ENCODE measurements at regions not wholly inside any gene's neighbourhood (a gene's known extent, or its start where the extent isn't known, plus 50 kb on each side); places are given as distances from the start of the nearest gene placed in this dataset.

DNA sequence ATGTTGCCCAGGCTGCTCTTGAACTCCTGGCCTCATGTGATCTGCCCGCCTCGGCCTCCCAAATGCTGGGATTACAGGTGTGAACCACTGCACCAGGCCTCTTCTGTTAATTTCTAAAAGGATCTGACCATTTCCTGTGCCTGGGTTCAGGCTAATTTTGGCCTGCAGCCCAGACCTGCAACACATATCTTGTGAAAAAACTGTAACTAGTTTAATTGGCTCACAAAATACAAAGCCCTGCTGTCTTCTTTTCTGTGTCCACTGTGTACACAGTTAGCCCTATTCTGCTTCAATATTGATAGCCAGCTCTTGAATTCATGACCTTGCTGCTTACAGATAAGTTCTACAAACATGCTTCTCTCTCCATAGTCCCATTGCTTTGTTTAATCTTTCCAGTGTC is 753.5 kb downstream of the PDHA2 start:
- DNase-seq: no peak

DNA sequence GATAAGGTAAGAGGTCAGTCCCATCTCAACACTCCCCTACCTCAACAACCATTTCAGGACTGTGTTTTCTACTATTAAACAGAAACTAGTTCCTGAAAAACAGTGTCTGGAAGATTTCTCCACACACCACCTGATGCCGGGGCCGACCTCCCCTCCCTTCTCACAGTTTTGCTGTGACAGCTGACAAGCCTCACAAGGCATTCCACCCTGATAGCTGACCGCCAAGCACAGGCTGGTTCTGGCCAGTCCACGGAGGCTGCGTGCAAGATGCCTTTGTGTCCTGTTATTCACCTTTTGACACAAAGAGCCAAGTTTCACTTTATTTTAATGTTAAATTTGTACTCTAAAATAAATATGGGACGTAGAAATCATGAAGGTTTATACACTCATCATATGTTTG is 758.6 kb downstream of the PDHA2 start:
- no peak for DNase-seq

DNA sequence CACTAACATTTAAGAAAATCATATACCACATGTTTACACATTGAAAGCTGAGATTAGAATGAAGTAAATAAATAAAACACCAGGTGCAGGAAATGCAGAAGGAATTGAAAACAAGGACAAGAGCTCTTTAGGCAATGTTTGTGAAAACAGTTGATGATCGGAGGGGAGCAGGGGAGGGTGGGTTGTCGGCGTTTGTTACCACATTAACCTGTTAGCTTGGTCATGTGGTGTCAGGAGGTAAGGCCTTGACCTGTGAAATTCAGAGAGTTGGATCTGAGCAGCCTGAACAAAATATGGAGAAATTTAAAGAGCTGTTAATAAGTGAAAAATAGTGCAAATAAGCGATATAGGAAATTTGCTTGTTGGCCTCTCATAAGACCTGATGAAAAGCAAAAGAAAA is 759.9 kb downstream of the PDHA2 start:
- no peak for DNase-seq

DNA sequence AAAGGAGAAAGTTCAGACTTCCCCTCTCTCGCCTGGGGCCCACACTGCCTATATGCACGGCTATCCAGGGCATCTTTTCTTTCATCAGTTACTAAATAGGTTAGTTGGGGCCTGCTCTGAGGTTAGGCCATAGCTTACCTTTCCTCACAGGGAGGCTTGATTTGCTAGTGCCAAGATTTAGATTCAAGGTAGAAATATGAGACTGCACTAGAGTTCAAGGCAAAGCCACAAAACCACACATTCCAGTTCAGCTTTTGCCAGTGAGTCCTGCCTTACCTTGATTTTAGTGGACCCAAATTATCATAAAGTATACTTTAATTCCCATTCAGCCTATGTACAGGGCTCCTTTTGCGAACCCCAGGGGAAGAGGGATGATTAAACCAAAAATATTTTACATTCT is 762.8 kb downstream of the PDHA2 start:
- DNase-seq: no peak

DNA sequence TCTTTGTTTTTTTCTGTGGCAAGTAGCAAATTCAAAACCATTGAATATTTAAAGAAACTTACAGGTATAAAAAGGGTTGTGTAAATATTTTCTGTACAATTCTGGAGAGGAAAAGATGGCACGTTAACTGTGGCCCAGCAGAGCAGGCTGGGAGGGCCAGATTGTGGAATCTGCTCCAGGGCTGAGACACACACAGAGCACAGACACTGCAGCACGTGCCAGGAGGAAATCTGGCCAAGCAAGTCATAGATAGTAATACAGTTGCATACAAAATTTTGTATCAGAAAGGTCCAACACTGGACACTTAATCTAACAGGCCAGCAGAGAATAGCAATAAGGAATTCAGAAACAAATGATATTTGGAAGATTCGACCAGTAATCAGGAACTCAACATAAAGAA is 763.7 kb downstream of the PDHA2 start:
- DNase-seq: no peak

DNA sequence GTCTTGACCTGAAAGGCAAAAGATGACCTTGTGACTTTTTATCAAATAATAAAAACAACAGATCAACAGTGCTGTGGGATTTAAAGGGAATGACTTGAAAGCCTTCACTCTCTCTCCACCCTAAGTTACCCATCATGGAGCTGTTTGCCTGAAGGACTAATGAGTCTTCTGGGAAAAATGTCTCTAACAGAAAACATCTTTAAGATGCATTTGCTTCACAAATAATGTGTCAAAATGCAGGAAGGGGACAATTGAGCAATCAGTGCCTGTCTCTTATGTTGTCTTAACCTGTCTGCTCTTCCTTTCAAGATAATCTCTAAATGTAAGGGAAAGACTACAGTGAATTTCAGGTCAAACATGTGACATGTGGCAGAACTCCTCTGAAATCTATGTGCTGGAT is 766.6 kb downstream of the PDHA2 start:
- DNase-seq: no peak

DNA sequence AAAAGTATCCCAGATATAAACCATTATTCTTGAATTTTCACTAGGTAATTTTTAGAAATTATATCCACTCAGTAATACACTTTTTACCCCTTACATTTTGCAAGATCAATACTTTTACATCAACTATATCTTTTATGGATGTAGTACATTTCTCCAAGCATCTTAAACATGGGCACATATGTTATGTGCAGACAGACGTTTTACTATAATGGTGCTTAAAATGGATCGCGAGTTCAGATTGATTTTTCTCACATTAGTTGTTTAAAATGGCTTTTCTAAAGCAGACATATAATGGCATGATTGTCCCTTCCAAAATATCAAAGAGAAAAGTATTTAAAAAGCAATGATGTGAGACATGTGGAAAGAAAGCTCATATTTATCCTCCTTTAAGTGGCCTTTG is 786.1 kb downstream of the PDHA2 start:
- DNase-seq: no peak

DNA sequence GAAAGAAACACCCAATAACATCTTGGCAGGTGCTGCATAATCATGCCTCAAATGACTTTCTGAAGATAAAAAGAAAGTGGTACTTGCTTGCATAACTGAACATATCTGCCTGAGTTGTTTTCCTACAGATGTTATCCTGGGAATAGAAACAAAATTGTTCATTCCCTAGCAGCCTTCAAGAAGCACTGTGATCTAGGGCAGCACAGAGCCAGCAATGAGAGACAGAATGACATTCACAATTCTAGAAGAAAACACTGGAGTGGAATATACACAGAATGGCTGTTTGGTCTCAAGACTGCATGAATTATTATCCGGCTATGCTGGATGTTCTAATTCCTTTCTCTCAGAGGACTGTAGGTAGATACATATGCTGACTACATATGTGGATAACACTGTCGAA is 790.9 kb downstream of the PDHA2 start:
- no peak for DNase-seq

DNA sequence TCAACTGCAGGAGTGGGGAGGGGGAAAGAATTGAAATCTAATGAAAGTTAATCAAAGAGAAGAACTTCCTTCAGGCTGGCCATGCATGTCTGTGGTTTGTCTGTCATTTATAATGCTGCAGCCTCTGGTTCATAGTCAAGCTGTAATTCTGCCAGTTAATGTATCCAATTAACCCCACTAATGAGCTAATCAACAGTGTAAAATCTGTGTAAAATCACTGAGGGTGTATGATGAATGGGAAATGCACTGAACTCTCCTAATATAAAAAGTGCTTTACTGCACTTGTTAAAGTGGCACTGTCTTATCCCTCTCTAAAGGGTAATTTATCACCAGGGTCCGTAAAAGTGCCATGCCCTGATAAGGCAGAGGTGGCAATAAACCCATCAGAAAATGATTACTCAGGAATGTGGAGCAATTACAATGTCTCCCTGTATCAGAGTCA is 798.1 kb downstream of the PDHA2 start:
- DNase-seq: no peak

DNA sequence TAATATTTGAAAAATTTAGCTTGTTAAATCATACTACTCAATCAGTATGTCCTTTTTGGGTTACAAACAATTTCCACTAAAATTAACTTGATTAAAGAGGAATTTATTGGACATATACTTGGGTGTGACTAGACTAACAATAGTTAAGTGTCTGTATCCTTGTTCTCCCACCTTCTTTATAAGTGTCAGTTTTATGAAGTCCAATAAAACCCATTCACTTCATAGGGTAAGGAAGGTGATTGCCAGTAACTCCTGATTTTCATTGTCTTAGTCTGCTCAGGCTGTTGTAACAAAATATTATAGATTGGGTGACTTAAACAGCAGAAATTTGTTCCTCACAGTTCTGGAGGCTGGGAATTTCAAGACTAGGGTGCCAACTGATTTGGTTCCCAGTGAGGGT is 800.0 kb downstream of the PDHA2 start:
- DNase-seq: no peak

DNA sequence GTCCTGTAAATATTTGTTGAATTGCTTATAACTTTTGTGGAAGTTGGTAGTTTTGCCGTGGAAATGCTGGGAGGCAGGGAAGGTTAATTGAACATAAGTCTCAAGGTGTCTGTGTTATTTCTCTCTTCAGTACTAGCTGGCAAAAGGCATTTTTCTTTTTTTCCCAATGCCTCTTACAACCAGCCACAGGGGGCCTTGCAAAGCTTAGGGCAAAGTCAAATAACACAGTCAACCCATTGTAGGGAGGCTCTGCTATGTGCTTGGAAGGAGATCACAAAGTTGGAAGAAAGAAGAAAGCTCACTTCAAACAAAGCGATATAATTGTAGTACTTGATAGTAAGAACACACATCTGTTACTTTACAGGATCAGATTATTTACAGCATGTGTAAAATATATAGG is 802.6 kb downstream of the PDHA2 start:
- DNase-seq: no peak

DNA sequence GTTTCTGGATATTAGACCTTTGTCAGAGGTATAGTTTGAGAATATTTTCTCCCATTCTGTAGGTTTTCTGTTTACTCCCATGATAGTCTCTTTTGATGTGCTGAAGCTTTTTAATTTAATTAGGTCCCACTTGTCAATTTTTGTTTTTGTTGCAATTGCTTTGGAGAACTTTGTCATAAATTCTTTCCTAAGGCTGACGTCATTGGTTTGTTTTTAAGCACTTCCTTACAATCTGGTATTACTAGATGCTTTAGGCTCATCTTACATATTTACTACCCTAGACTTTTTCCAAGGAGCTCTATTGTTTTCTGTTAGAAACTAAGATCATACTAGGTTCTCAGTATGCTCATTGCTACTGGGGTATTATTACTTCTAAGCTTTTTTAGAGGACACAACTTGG is 806.3 kb downstream of the PDHA2 start:
- no peak for DNase-seq

DNA sequence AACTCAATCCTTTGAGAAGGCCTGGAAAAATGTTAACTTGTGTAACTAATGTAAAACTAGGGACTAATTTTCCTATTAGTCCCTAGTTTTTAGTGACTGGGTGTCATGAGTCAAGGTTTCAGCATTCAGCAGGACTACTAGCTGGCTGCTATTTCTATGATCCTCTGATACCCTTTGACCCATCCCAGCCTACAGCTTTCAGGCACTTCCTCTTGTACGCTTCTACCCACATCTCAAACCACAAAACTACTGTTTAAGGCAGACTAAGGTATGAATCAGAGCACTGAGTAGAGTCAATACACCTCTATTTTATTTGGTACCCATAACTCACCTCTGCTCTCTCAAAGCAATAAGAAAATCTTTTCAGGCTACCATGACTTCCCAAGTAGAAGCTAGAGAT is 809.6 kb downstream of the PDHA2 start:
- no peak for DNase-seq

DNA sequence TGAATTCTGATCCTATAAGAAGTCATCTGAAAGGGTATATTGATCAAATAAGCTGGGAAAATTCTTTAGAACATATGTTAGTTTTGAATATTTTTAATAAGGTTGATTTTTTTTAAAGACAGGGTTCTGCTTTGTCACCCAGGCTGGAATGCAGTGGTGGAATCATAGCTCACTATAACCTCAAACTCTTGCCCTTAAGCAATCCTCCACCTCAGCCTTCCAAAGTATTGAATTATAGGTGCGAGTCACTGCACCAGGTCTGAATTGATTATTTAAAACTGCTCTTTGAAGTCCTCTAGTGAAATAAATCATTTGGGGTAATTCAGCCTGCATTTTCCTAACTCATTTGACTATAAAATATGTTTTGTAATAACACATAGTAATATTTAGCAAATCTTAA is 812.3 kb downstream of the PDHA2 start:
- DNase-seq: no peak

DNA sequence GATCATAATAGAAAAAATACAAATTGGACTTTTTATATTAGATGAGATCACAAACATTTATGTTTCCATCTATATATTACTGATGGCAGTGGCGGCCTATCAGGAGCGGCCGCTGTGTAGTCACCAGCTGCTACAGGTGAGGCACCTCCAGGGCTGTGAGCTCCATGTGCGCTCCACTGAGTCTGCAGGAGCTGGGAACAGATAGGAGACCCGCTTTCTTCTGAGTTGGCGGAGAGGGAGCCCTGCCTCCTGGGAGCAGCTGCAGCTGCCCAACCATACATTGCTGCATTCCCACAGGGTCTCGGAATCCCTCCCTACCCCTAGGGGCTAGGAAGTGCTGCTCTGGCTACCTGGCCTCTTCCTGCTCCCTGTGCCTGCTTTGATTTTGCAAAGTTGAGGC is 812.9 kb downstream of the PDHA2 start:
- no peak for DNase-seq

DNA sequence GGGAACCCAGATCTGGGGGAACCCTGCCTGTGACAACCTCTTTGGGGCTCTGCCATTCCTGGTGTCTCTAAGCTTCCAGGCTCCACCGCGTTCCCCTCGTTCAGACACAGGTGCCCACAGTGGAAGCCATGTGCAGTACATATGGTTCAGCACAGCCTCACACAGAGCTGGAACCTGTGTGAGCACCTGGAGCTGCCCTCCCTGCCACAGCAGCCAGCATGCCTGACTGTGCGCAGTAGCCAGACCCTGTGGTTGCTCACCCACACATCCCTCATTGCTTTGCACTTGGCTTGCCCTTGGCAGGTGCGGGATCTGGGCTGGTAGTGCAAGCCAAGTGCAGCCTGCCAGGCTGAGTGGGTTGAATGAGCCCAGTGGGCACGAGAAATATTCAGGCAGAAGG is 814.2 kb downstream of the PDHA2 start:
- DNase-seq: no peak

DNA sequence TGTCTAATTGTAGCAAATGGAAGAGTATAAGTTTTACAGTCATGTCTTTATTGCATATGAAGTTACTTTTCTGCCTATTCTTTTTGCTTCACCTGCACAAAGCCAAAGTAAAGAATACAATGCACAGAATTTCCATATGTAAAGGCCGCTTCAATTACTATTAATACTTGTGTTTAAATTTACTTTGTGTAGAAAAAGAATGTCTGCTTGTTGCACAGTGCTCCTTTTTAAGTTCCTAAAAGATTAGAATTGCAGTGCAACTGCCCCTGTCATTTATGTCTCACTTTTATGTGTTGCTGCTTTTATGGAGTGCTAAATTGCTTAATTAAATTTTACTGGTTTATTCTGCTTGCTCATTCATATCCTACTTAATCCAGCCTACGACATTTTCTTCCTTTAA is 830.5 kb downstream of the PDHA2 start:
- no peak for DNase-seq

DNA sequence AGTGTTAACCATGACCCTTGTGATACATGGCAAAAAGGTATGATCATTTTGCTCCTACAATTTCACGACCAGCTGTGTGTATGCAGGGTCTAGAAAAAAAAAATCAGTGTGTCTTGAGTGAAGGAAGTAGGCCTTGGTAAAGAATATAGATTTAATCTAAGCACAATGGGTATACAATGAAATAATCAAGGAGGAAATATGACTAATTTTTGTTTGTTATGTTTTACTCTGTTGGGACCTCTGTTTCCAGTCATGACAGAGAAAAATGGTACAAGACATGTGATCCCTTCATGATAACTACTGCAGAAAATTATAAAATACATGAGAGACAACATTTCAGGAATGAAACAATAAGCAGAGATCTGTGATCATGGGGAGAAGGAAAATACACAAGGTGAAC is 835.5 kb downstream of the PDHA2 start:
- no peak for DNase-seq

DNA sequence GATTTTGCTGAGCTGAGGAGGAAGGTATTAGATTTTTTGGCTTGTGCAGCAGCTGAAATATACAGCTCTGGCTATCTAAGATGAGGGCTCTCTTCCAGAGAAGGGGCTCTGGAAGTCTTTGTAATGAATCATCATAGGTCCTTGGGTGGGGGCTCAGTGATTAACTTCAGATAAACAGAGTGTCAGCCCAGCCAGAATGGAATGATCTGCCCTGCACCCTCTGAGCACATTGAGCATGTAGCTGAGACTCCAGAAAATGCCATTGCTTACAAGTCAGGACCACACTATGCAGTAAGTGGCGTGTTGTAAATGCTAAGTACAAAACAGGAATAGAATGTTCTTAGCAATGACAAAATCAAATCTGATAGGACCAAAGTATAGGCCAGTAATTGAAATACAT is 836.0 kb downstream of the PDHA2 start:
- no peak for DNase-seq

DNA sequence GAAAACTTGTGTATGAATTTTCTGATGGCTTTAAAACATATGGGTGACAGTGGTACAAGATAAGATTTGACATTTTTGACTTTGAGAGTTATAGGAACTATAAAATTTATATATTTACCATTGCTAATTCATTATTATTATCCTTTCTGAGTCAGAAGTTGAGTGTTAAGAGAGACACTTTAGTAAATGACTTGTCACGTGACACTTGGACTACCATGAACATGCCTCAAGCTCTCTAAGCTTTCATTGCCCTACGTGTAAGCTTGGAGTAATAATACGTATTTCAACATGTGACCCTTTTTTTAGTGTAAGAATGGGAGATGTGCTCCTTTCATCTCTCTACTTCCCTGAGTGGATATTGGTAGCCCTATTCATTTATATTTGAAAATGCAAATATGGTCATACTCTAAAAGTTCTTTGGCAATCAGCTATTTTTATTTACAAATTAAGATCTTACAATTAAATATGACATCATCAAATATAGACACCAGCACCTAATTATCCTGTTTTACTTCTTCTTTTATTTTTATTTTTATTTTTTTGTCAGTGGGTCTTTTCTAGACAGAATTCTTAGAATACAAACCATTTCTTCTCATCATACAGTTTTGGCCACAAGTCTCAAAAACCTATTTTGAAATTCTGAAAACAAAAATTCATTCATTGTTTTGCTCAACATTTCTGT is 837.0 kb downstream of the PDHA2 start:
- DNase-seq: no peak

DNA sequence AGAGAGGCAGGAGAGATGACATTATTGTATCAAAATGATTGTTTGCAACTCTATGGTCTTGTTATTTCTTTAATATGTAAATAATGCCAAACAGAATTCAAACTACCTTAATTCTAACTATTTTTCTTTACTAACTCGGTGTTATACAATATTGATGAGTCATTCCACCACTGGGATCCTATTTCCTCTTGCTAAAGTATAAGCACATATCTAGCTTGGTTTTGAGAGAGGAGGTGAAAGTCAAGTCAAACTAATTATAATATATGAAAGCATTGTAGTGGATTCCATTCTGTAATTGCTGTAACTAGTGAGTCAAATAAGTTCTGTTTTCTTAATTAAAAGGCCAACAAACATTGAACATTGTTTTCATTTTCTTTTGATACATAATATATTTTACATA is 837.6 kb downstream of the PDHA2 start:
- no peak for DNase-seq

DNA sequence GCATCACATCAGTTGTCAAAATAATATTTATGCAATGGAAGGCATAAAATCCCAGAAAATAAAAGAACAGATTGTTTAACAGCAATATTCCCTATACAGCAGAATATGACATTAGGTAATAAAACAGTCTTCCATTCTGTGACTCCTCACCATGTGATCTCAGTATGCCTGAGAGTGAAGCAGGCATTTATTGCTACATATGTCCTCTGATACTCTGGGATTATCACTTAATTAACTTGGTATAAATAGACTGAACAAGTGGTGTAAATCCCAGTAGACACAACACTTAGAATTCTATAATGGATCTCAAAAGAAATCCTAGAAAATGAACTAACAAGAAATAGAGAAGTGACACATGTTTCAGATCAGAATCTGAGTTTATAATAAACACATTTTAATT is 841.3 kb downstream of the PDHA2 start:
- no peak for DNase-seq

DNA sequence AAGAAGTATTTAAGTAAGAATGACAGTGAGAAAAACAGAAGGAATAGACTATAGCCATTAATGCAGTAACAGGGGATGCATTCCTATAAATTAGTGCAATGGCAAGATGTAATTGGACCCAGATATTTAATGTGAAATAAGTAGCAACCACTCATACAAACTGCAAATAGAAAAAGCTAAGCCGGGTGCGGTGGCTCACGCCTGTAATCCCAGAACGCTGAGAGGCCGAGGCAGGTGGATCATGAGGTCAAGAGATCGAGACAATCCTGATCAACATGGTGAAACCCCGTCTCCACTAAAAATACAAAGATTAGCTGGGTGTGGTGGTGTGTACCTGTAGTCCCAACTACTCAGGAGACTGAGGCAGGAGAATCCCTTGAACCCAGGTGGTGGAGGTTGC is 845.8 kb downstream of the PDHA2 start:
- DNase-seq: no peak

DNA sequence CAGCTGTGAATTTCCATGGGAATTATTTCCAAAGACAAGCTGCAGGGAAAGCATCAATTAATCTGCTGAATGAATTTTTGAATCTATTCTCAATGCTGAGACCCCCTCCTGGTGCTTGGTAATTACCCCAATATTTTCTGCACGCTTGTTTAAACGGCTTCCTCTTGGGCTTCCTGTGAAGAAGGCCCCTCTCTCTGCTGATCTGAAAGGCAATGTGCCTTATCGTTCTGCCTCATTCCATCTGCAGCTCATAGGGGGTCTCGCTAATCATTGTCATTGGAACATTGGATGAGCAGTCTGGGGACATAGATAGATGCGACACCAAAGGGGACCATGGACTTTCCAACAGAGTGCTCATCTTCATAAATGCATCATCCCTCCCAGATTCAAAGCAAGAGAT is 851.6 kb downstream of the PDHA2 start:
- no peak for DNase-seq

DNA sequence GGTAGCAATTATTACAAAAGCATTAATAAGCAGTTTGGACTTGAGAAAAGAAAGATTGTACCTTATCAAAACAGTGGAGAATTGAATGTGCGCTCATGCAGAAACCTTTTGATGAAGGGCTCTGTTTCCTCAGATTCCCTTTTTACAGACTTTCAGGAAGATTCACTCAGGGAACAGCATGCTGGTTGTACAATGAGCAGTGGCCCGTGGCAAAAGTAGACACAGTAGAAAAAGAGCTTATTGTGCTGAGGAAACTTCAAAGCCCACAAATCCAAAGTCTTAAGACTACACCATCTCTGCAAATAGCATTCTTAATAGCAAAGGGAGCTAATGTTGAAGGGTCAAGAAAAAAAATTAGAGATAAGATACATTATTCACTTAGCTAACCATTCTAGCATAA is 858.9 kb downstream of the PDHA2 start:
- DNase-seq: no peak

DNA sequence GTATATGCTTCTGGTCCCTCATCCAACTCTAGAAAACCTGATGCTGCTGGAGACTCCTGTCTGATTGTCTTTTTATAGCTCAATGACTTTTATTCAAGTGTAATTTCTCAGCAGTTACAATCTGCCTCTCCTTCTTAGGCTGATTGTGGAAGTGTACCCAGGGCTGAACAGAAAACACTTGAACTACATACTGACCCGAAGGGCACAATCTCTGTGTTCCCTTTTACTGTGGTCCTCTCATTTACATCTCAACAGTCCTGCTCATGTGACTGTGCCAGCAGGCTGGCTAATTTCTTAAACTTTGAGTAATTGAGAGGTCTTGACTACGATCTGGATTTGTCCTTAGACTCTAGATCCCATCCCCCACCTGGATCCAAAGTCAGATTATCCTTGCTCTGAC is 863.4 kb downstream of the PDHA2 start:
- DNase-seq: no peak
